ENCODE measurements at regions not wholly inside any gene's neighbourhood (a gene's known extent, or its start where the extent isn't known, plus 50 kb on each side); places are given as distances from the start of the nearest gene placed in this dataset.

- no peak for DNase-seq (ENCODE audit: low spot score)
- TF ChIP-seq CTCF (conservative IDR thresholded peaks at IDR 0.05; ENCODE audit: low read depth), result no peak
- ChIA-PET CTCF (no interaction called here), POLR2A (ENCODE audit: low non-redundant PET) (no interaction called here)
- H3K27ac ChIP-seq, result no peak overlapping the region
Measured at GRCh38 chr6:22227824-22228610, 68.8 kb downstream of the PRL start.

- no peak overlapping the region for H3K27ac ChIP-seq
- TF ChIP-seq CTCF (conservative IDR thresholded peaks at IDR 0.05; ENCODE audit: low read depth), result no peak
- POLR2A ChIA-PET (ENCODE audit: low non-redundant PET), result no interaction called here
- no peak for DNase-seq (ENCODE audit: low spot score)
- CTCF ChIA-PET, result no interaction called here
Measured at GRCh38 chr6:22231050-22231449, 65.8 kb downstream of the PRL start.

GRCh38 chr6:22231616-22232015, 65.2 kb downstream of the PRL start:
- ChIA-PET POLR2A (ENCODE audit: low non-redundant PET) (no interaction called here), CTCF (no interaction called here)
- TF ChIP-seq CTCF (conservative IDR thresholded peaks at IDR 0.05; ENCODE audit: low read depth), result no peak
- no peak overlapping the region for H3K27ac ChIP-seq
- DNase-seq (ENCODE audit: low spot score), result peak; percentile 55

- ChIA-PET CTCF (interaction anchor here (0.5 kb wide), 2 partner anchors 17 to 303 kb away, joined by 3 to 4 read pairs; no protein-coding TSS in a partner anchor), POLR2A (ENCODE audit: low non-redundant PET) (no interaction called here)
- peak; percentile 80 for DNase-seq (ENCODE audit: low spot score)
- peak overlapping the region; percentile 64 for H3K27ac ChIP-seq
- TF ChIP-seq CTCF (conservative IDR thresholded peaks at IDR 0.05; ENCODE audit: low read depth), result no peak
Measured at GRCh38 chr6:22236626-22237414, 60.0 kb downstream of the PRL start.

All from RWPE1 (cell line).